Calu3 (cell line): ENCODE measurements at regions not wholly inside any gene's neighbourhood (a gene's known extent, or its start where the extent isn't known, plus 50 kb on each side); places are given as distances from the start of the nearest gene placed in this dataset.

Source experiments
- BruUV-seq: library from RNA; stranded (reverse); fragments of 400-500 nt; replicated peaks from 2 replicates; lab custom pipeline; 2021; lab: Mats Ljungman, UMichigan
- CTCF ChIA-PET: fragments of 300-600 bp; sonication (Branson Sonifier 250); formaldehyde crosslinking; loops from one replicate; lab custom pipeline; 2022; ENCODE audit warnings: antibody characterized with exemption; lab: Charles Lee
- DNase-seq: peaks from one replicate; pipeline ENCODE4 v3.0.0; 2022
- H3K27ac Mint-ChIP-seq: one replicate; pipeline ENCODE4 v1.8.0; 2022; ENCODE audit warnings: mixed read lengths; ENCODE audit not compliant: unreplicated experiment
- H3K27me3 Mint-ChIP-seq: one replicate; pipeline ENCODE4 v1.8.0; 2022; ENCODE audit warnings: mixed read lengths; ENCODE audit not compliant: unreplicated experiment
- H3K36me3 Mint-ChIP-seq: one replicate; pipeline ENCODE4 v1.8.0; 2022; ENCODE audit warnings: mild to moderate bottlenecking, moderate library complexity, mixed read lengths; ENCODE audit not compliant: insufficient read depth, unreplicated experiment
- H3K4me1 Mint-ChIP-seq: one replicate; pipeline ENCODE4 v1.8.0; 2022; ENCODE audit warnings: mild to moderate bottlenecking, low read depth, mixed read lengths; ENCODE audit not compliant: unreplicated experiment
- H3K4me3 Mint-ChIP-seq: one replicate; pipeline ENCODE4 v1.8.0; 2022; ENCODE audit warnings: mild to moderate bottlenecking, low read depth, moderate library complexity, mixed read lengths; ENCODE audit not compliant: unreplicated experiment
- H3K9me3 Mint-ChIP-seq: one replicate; pipeline ENCODE4 v1.8.0; 2022; ENCODE audit warnings: low read depth, mixed read lengths; ENCODE audit not compliant: unreplicated experiment
- CTCF ChIP-seq: fragments of 200-600 bp; IDR thresholded peaks from one replicate; pipeline ENCODE4 v1.8.0; 2022; ENCODE audit warnings: antibody characterized with exemption; ENCODE audit not compliant: unreplicated experiment
- intact Hi-C: fragments of 100-400 bp; cut with micrococcal nuclease; formaldehyde crosslinking; loops from one replicate; pipeline ENCODE4 v1.10.0; 2022; ENCODE audit not compliant: unreplicated experiment

GRCh38 chr2:235411905-235412485 is 81.8 kb upstream of the AGAP1 start:
- no peak overlapping the region for H3K27ac Mint-ChIP-seq
- CTCF ChIA-PET, result no interaction called here
- no peak overlapping the region for H3K4me3 Mint-ChIP-seq
- no peak for TF ChIP-seq CTCF
- intact Hi-C loops, result no loop called here
- H3K4me1 Mint-ChIP-seq, result peaks cover 14% of the 10 kb centered on the region
- peaks cover 6% of the 10 kb centered on the region for H3K9me3 Mint-ChIP-seq
- no peaks in the 10 kb centered on the region for H3K36me3 Mint-ChIP-seq
- H3K27me3 Mint-ChIP-seq, result peaks cover 19% of the 10 kb centered on the region
- BruUV-seq, result no TSS peak
- no peak for DNase-seq

- H3K27me3 Mint-ChIP-seq, result peaks cover 19% of the 10 kb centered on the region
- CTCF ChIA-PET, result no interaction called here
- no peak for TF ChIP-seq CTCF
These were observed 80.8 kb upstream of the AGAP1 start for GRCh38 chr2:235413064-235413463.

GRCh38 chr2:235414422-235414821 is 79.4 kb upstream of the AGAP1 start:
- intact Hi-C loops, result no loop called here
- CTCF ChIA-PET, result no interaction called here
- H3K36me3 Mint-ChIP-seq, result no peaks in the 10 kb centered on the region
- H3K9me3 Mint-ChIP-seq, result peaks cover 6% of the 10 kb centered on the region
- H3K27ac Mint-ChIP-seq, result no peak overlapping the region
- DNase-seq, result no peak
- H3K27me3 Mint-ChIP-seq, result peaks cover 19% of the 10 kb centered on the region
- no peak overlapping the region for H3K4me3 Mint-ChIP-seq
- TF ChIP-seq CTCF, result no peak
- peaks cover 6% of the 10 kb centered on the region for H3K4me1 Mint-ChIP-seq
- no TSS peak for BruUV-seq

More at GRCh38 chr2:235413064-235413463, 80.8 kb upstream of the AGAP1 start:
- DNase-seq, result no peak
- no TSS peak for BruUV-seq
- Mint-ChIP-seq H3K4me1 (peaks cover 14% of the 10 kb centered on the region), H3K36me3 (no peaks in the 10 kb centered on the region), H3K4me3 (no peak overlapping the region), H3K9me3 (peaks cover 6% of the 10 kb centered on the region), H3K27ac (no peak overlapping the region)
- intact Hi-C loops, result no loop called here

- CTCF ChIA-PET, result interaction anchor here (1.6 kb wide), 1 partner anchor 14 kb away, joined by 3 read pairs; no protein-coding TSS in a partner anchor
- H3K27me3 Mint-ChIP-seq, result peaks cover 17% of the 10 kb centered on the region
- TF ChIP-seq CTCF, result no peak
- H3K36me3 Mint-ChIP-seq, result no peaks in the 10 kb centered on the region
- peaks cover 6% of the 10 kb centered on the region for H3K9me3 Mint-ChIP-seq
- H3K4me3 Mint-ChIP-seq, result no peak overlapping the region
- BruUV-seq, result no TSS peak
- no peak overlapping the region for H3K27ac Mint-ChIP-seq
- intact Hi-C loops, result no loop called here
- peaks cover 5% of the 10 kb centered on the region for H3K4me1 Mint-ChIP-seq
- no peak for DNase-seq
These were observed 76.9 kb upstream of the AGAP1 start for GRCh38 chr2:235416858-235417499.
